ENCODE measurements at regions not wholly inside any gene's neighbourhood (a gene's known extent, or its start where the extent isn't known, plus 50 kb on each side); places are given as distances from the start of the nearest gene placed in this dataset.

GRCh38 chr7:10104292-10104691 lies 869.4 kb upstream of the PHF14 start:
- H3K4me3 ChIP-seq (ENCODE audit: low read depth, low read length) = no peak overlapping the region
- no peak for TF ChIP-seq CTCF (IDR thresholded peaks at IDR 0.05; ENCODE audit: insufficient read depth, low read length)
- DNase-seq (ENCODE audit: low read depth) = no peak

GRCh38 chr7:10106609-10107008 lies 867.1 kb upstream of the PHF14 start:
- no peak for TF ChIP-seq CTCF (IDR thresholded peaks at IDR 0.05; ENCODE audit: insufficient read depth, low read length)
- no peak overlapping the region for H3K4me3 ChIP-seq (ENCODE audit: low read depth, low read length)

GRCh38 chr7:10116511-10116910 lies 857.2 kb upstream of the PHF14 start:
- no peak for TF ChIP-seq CTCF (IDR thresholded peaks at IDR 0.05; ENCODE audit: insufficient read depth, low read length)
- no peak overlapping the region for H3K4me3 ChIP-seq (ENCODE audit: low read depth, low read length)
- no peak for DNase-seq (ENCODE audit: low read depth)

More at GRCh38 chr7:10106609-10107008, 867.1 kb upstream of the PHF14 start:
- DNase-seq (ENCODE audit: low read depth) = no peak

- no peak overlapping the region for H3K4me3 ChIP-seq (ENCODE audit: low read depth, low read length)
- DNase-seq (ENCODE audit: low read depth) = no peak
- TF ChIP-seq CTCF (IDR thresholded peaks at IDR 0.05; ENCODE audit: insufficient read depth, low read length) = no peak
Observed at GRCh38 chr7:10117815-10118214, 855.9 kb upstream of the PHF14 start.

- TF ChIP-seq CTCF (IDR thresholded peaks at IDR 0.05; ENCODE audit: insufficient read depth, low read length) = no peak
- no peak for DNase-seq (ENCODE audit: low read depth)
- no peak overlapping the region for H3K4me3 ChIP-seq (ENCODE audit: low read depth, low read length)
Observed at GRCh38 chr7:10120936-10121335, 852.7 kb upstream of the PHF14 start.

DNA sequence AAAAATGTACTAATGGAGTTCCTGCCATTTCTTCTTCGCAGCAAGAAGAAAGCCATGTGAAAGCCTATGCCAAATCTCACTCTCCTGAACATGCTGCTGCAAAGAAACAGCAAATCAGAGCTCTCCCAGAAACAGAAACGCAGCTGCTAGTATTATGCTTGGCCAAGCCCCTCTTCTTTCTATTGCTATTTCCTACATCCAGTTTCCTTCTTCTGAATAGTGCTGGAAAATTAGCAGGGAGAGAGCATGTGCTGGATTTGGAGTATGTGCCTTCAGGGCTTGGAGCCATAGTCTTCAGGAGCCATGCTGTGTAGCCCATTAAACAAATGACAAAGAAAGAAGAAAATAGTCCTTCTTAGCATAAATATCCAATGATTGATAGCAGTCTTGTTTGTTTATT lies 852.0 kb upstream of the PHF14 start:
- no peak for TF ChIP-seq CTCF (IDR thresholded peaks at IDR 0.05; ENCODE audit: insufficient read depth, low read length)
- no peak overlapping the region for H3K4me3 ChIP-seq (ENCODE audit: low read depth, low read length)
- DNase-seq (ENCODE audit: low read depth) = no peak

GRCh38 chr7:10122551-10123100 lies 851.0 kb upstream of the PHF14 start:
- no peak for DNase-seq (ENCODE audit: low read depth)

More at GRCh38 chr7:10122551-10123100, 851.0 kb upstream of the PHF14 start:
- no peak overlapping the region for H3K4me3 ChIP-seq (ENCODE audit: low read depth, low read length)
- no peak for TF ChIP-seq CTCF (IDR thresholded peaks at IDR 0.05; ENCODE audit: insufficient read depth, low read length)
